Upper lobe of right lung (tissue), 1 donor: ENCODE measurements at regions not wholly inside any gene's neighbourhood (a gene's known extent, or its start where the extent isn't known, plus 50 kb on each side); places are given as distances from the start of the nearest gene placed in this dataset.

Experiments used
- ATAC-seq: fragments of 200-7000 bp; cut with Tn5 transposase; one replicate; pipeline ENCODE4 v1.9.1; 2020; ENCODE audit warnings: mild to moderate bottlenecking, moderate library complexity
- DNase-seq: peaks from one replicate; pipeline ENCODE4 v3.0.0-alpha.2; 2020
- H3K27ac ChIP-seq: fragments of 200-600 bp; one replicate; pipeline ENCODE4 v1.8.0; 2022
- H3K27me3 ChIP-seq: fragments of 200-600 bp; one replicate; pipeline ENCODE4 v1.8.0; 2022; ENCODE audit warnings: mild to moderate bottlenecking
- H3K36me3 ChIP-seq: fragments of 200-600 bp; one replicate; pipeline ENCODE4 v1.8.0; 2022
- H3K4me1 ChIP-seq: fragments of 200-600 bp; one replicate; pipeline ENCODE4 v1.8.0; 2022
- H3K4me3 ChIP-seq: fragments of 200-600 bp; one replicate; pipeline ENCODE4 v1.8.0; 2022; ENCODE audit warnings: mild to moderate bottlenecking
- H3K9me3 ChIP-seq: fragments of 200-600 bp; one replicate; pipeline ENCODE4 v1.8.0; 2022
- intact Hi-C: fragments of 100-400 bp; cut with DNase I; formaldehyde crosslinking; loops from one replicate; pipeline ENCODE4 v1.11.0; 2022
- TF ChIP-seq, protein P1 (sequence below): fragments of 200-600 bp; IDR thresholded peaks from one replicate; pipeline ENCODE4 v1.8.0; 2022; ENCODE audit warnings: antibody characterized with exemption
- donor health status: DM: no; HTN: yes; CAD: no; lungs with severe emphysema.

DNA sequence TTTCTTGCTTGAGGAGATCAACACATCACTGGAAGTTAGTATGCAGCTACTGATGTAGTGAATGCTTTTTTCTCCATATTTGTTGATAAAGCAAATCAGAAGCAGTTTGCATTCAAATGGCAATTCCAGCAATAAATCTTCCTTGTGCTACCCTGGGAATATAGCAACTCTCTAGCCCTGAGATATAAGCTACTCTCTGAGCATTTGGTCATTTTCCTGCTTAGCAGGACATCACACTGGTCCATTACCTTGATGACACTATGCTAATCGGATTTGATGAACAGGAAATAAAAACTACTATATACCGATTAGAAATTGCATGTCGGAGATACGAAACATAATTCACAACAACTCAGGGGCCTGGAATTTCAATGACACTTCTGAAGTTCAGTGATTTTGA is 152.7 kb downstream of the CBLN2 start:
- Histone ChIP-seq H3K27ac (no peak overlapping the region), H3K4me1 (no peaks in the 10 kb centered on the region), H3K27me3 (no peaks in the 10 kb centered on the region), H3K36me3 (no peaks in the 10 kb centered on the region), H3K9me3 (no peaks in the 10 kb centered on the region), H3K4me3 (no peak overlapping the region)
- TF ChIP-seq, protein P1, sequence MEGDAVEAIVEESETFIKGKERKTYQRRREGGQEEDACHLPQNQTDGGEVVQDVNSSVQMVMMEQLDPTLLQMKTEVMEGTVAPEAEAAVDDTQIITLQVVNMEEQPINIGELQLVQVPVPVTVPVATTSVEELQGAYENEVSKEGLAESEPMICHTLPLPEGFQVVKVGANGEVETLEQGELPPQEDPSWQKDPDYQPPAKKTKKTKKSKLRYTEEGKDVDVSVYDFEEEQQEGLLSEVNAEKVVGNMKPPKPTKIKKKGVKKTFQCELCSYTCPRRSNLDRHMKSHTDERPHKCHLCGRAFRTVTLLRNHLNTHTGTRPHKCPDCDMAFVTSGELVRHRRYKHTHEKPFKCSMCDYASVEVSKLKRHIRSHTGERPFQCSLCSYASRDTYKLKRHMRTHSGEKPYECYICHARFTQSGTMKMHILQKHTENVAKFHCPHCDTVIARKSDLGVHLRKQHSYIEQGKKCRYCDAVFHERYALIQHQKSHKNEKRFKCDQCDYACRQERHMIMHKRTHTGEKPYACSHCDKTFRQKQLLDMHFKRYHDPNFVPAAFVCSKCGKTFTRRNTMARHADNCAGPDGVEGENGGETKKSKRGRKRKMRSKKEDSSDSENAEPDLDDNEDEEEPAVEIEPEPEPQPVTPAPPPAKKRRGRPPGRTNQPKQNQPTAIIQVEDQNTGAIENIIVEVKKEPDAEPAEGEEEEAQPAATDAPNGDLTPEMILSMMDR: no peak
- no peak for DNase-seq
- intact Hi-C loops: no loop called here
- ATAC-seq: no peak

GRCh38 chr18:72378016-72378415 is 166.1 kb downstream of the CBLN2 start:
- H3K27ac ChIP-seq: no peak overlapping the region
- no peaks in the 10 kb centered on the region for H3K4me1 ChIP-seq
- no peaks in the 10 kb centered on the region for H3K9me3 ChIP-seq
- H3K27me3 ChIP-seq: no peaks in the 10 kb centered on the region
- ATAC-seq (no peak), DNase-seq (no peak)
- no peaks in the 10 kb centered on the region for H3K36me3 ChIP-seq
- no peak overlapping the region for H3K4me3 ChIP-seq
- intact Hi-C loops: no loop called here
- TF ChIP-seq, protein P1: no peak

GRCh38 chr18:72376256-72376655 is 167.9 kb downstream of the CBLN2 start:
- no peaks in the 10 kb centered on the region for H3K27me3 ChIP-seq
- no peak overlapping the region for H3K4me3 ChIP-seq
- DNase-seq (no peak), ATAC-seq (no peak)
- H3K36me3 ChIP-seq: no peaks in the 10 kb centered on the region
- H3K27ac ChIP-seq: no peak overlapping the region
- no peaks in the 10 kb centered on the region for H3K9me3 ChIP-seq
- H3K4me1 ChIP-seq: no peaks in the 10 kb centered on the region
- intact Hi-C loops: no loop called here
- TF ChIP-seq, protein P1: no peak

- Histone ChIP-seq H3K4me1 (no peaks in the 10 kb centered on the region), H3K27ac (no peak overlapping the region), H3K36me3 (no peaks in the 10 kb centered on the region), H3K4me3 (no peak overlapping the region), H3K9me3 (no peaks in the 10 kb centered on the region), H3K27me3 (no peaks in the 10 kb centered on the region)
- intact Hi-C loops: no loop called here
- TF ChIP-seq, protein P1: no peak
- ATAC-seq (no peak), DNase-seq (no peak)
These were observed 168.5 kb downstream of the CBLN2 start for GRCh38 chr18:72375618-72376017.

DNA sequence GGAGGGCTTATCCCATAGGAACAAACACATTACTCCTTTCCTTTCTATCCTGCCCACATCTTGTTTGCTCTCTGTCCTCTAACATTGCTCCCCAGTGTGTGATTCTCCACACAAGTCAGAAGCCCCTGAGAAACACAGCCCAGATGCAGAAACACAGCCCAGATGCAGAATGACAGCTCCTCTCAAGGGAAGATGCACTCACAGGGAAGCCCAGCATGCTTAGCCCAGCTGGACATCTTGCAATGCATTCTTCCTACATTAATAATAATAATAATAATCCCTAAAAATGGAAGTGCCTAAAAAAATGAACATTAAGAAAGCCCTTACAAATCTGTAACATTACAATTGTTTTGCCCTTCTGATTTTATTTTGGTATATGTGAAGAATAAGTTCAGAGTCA is 172.1 kb downstream of the CBLN2 start:
- ATAC-seq (no peak), DNase-seq (no peak)
- intact Hi-C loops: no loop called here

DNA sequence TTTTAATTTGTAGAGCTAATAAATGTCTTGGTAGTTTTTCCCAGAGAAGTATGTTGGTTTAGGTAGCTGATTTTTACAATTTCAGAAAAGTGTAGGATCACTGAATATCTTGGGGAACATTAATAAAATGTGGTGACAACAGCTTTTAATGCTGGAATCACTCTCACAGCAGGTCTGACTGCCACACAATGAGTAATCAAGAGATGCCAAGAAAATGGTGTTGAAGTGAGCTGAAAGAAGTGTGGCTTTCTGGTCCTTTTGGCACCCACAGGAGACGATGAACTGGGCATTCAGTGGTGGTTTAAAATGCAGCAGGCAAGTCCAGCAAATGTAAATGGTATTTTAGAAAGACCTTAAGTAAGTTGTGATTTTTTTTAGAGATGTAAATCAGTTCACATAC is 175.8 kb downstream of the CBLN2 start:
- no peaks in the 10 kb centered on the region for H3K9me3 ChIP-seq
- DNase-seq (no peak), ATAC-seq (no peak)
- H3K27ac ChIP-seq: no peak overlapping the region
- H3K27me3 ChIP-seq: no peaks in the 10 kb centered on the region
- TF ChIP-seq, protein P1: no peak
- H3K4me1 ChIP-seq: no peaks in the 10 kb centered on the region
- H3K36me3 ChIP-seq: no peaks in the 10 kb centered on the region
- intact Hi-C loops: no loop called here
- H3K4me3 ChIP-seq: no peak overlapping the region

More for the DNA sequence above, 172.1 kb downstream of the CBLN2 start:
- Histone ChIP-seq H3K36me3 (no peaks in the 10 kb centered on the region), H3K4me1 (no peaks in the 10 kb centered on the region), H3K27me3 (no peaks in the 10 kb centered on the region), H3K4me3 (no peak overlapping the region), H3K27ac (no peak overlapping the region), H3K9me3 (no peaks in the 10 kb centered on the region)
- TF ChIP-seq, protein P1: no peak
